DLD1 (cell line): ENCODE measurements at regions not wholly inside any gene's neighbourhood (a gene's known extent, or its start where the extent isn't known, plus 50 kb on each side); places are given as distances from the start of the nearest gene placed in this dataset.

Source experiments
- in situ Hi-C: cut with HindIII; loops from 2 replicates; pipeline ENCODE4 v1.10.0; 2017; ENCODE audit warnings: low sequenced_read_pairs

DNA sequence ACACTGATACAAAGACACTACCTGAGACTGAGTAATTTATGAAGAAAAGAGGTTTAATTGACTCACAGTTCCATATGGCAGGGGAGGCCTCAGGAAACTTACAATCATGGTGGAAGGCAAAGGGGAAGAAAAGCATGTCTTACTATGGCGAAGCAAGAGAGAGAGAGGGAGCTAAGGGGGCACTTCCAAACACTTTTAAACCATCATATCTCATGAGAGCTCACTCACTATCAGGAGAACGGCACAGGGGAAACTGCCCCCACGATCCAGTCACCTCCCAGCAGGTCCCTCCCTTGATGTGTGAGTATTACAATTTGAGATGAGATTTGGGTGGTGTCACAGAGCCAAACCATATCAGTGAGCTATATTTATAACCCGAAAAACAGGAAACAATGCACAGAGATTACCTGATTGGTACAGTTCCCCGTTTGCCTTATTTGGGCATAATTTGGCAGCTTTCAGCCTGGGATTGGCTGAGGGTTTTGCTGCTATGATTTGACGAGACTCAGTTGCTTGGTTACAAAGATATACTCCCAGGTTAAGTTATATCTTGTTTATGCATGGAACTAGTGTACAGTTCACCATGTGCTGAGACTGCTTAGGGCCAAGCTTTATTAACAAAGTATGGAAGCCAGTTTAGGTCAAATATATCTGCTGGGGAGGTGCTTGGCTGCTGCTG is 184.2 kb downstream of the NR2F2 start:
- in situ Hi-C loops = no loop called here

DNA sequence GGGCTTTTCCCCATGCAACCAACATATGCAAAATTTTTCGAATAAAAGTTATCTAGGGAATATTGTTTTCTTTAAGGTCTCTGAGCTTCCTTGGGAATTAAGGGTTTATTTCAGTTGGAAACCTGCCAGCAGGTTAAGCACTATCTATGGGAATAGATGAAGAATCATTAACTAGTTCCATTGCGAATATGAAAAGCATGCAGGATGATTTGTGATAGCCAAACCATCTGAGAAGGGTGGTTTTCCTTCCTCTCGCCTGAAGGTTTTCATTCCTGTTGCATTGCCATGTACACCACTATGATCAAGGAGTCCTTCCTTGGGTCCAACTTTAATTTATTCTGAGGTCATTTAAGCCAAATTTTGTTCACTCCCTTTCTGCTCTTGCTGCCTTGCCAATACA is 184.9 kb downstream of the NR2F2 start:
- in situ Hi-C loops = no loop called here

DNA sequence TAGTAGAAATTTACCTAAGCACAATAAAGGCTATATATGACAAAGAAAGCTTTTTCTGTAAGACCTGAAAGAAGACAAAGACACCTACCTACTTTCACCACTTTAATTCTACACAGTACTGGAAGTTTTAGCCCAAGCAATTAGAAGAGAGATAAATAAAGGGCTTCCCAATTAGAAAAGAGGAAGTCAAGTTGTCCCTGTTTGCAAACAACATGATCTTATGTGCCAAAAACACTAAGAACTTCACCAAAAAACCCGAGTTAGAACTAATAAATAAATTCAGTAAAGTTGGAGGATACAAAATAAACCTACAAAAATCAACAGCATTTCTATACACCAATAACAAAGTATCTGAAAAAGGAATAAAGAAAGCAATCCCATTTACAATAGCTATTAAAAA is 190.9 kb downstream of the NR2F2 start:
- in situ Hi-C loops = no loop called here

DNA sequence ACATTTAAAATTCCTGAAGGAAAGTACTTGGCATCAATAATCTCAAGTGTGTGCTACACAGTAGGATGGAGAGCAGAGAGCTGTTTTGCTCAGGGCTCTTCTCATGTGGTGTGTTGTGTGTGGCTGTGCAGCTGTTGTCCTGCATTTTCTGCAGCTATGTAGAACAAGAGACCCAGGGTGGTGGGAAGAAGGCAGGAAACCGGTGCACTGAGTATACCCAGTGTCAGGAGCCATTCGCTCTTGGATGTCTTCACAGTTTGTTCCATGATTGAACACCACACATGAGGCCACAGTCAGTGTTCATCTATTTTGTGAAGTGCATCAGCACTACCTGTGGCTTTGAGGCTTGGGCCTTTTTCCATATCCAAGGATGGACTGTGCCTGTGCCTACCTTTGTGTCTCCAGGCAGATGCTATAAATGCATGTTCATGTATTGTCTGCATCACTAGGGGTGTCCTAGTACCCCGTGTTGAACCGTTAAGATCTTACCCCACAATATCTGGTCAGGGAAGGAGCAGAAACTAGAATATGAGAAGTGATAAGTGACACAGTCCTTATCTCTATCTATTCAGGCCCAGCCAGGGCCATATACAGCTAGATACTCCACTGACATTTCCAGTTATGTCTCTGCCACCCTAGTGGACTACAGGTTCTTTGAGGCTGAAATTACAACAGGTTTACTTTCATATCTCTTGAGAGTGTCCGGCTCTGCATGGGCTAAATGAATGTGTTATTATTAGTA is 194.3 kb downstream of the NR2F2 start:
- in situ Hi-C loops = no loop called here

DNA sequence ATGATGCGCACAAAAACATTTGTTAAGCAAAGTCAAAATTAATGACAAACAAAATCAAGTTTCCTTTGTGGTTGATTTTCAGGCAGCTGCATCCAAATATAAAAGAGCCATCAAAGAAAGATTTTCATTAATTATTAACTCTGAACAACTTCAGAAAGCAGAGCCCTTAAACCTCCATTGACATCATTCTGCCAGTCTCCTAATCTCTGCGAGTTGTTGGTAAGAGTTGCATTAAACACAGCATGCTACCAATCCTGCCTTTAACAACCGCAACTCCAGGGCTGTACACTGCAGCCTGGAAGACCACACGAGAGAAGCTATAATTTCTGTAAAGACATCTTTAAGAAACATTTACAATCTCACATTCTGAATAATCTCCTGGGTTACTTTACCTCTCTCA is 204.6 kb downstream of the NR2F2 start:
- in situ Hi-C loops = no loop called here

DNA sequence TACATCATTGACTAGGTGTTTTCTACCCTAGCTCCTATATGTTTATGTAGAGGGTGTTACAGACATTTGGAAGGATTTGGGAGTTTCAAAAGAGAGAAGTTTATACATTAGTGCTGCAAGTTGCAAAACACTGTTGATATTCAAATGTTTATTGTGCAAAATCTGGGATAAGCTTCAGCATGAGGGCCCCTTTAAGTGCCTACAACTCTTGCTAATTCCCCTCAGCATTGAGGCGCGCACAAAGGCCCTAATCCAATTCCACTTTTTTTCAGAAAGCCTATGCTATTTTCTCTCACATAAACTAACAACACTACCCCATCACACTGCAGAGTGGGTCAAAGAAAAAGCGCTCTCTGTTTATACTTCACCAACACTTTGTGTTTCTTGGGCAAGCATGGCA is 208.0 kb downstream of the NR2F2 start:
- in situ Hi-C loops = no loop called here

DNA sequence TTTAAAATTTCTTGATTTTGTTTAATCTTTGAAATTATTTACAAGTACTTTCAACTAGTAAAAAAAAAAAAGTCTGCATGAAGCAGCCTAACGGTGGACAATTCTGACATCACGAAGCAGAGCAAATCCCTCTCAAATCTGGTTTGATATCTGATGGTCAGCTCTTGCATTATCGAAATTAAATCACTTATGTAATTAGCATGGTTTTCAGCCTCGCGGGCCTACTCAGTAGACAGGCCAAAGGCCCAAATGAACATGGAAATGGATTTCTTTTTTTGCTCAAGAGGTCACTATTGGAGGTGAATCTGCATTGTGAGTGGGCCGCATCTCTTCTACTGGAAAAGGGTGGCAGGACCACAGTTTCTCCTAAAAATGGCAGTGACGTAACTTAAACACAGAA is 209.8 kb downstream of the NR2F2 start:
- in situ Hi-C loops = no loop called here

DNA sequence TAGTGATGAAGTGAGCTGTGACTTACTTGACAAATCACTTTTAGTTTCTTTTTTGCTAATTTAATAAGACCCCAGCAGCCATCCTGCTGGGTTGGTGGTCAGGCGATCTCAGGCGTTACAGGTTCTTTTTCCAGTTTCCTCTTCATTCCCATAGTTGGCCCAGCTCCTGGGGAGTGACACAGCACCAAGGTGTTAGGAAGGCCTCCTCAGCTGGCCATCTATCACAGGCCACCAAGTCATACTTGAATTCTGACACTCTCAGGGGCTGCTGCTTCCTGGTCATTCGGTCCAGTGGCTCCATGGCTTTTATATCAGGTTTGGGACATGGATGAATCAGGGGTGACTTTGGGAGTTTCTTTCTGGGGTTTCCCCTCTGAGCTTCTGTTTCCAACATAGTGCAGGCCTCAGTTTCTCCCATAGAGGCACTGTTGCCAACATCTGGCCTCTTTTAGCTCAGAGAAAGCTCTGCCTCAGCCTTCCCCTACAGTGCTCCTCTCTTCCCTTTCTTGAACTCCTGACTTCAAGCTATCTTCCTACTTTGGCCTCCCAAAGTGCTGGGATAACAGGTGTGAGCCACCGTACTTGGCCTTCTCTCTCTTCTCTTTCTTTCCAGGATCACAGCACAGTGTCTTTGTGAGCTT is 211.8 kb downstream of the NR2F2 start:
- in situ Hi-C loops = no loop called here

DNA sequence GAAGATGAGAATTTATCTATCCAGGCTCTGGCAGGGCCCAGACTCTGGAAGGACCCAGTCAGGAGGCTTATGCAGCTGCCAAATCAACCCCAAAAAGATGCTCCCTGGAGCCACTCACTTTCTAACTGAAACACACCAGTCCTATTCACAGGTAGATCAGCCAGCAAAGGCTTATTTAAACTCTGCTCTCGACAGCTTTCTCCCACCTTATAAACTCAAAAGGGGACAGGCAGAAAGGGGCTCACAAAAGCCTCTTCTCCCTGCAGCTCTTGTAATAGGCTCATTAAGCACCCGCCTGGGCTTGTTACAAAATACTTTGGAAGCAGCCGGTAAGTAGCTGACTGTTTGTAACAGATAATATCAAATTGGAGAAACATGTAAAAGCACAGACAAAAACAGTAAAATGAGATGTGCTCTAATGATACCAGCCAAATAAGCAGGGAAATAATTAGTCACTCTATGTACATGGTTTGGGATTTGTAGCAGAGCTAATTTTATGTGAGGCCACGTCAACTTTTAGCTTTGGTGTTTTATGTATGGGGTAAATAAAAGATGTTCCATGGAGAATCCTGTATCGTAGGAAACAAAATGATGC is 213.8 kb downstream of the NR2F2 start:
- in situ Hi-C loops = no loop called here

DNA sequence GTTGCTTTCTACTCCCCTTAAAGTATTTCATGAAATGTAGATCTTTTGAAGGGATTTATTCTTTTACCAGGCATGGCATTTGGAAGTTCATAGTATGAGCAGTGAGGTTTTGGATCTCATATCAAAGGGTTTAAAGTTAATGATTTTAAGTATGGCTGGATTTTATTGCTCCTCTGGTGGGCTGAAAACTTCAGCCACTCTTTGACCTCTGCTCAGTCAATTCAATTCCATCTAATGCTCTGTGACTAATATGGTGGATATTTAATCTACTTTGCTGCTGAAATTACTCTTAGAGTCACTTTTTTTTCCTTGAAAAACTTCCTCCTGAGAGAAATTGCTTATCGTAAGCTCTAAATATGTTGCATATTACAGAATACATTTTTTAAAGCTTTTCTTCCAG is 218.6 kb downstream of the NR2F2 start:
- in situ Hi-C loops = no loop called here

DNA sequence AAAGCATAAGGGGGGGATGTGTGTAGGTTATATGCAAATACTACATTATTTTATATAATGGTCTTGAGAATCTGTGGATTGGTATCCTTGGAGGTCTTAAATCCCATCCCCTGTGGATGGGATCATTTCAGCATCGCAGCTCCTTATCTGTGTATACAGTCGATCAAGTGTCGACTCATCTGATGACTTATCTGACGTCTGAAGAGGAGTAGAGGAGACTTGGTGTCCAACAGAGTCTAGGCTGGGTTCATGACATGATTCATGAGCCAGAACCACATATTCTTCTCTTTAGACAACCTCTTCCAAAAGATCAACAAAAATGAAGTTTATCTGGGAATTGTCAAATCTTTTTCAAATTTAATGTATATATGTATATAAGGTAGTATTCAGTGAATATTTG is 220.7 kb downstream of the NR2F2 start:
- in situ Hi-C loops = no loop called here

DNA sequence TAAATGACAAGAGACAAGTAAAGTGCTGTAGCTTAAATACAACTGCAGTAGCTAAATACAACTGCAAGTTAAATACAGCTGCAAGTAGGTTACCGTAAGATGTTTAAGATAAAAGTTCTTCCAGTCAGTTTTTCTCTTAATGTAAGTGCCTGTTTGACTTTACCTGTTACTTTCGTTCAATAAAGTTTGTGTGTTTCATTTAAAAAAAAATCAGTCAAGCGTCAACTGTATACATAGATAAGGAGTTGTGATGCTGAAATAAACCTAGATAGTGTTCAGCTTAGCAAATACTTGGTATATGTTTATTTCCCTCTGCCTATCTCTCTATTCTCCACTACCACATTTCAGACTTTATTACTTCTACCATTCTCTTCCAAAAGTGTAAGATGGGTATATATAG is 221.2 kb downstream of the NR2F2 start:
- in situ Hi-C loops = no loop called here

DNA sequence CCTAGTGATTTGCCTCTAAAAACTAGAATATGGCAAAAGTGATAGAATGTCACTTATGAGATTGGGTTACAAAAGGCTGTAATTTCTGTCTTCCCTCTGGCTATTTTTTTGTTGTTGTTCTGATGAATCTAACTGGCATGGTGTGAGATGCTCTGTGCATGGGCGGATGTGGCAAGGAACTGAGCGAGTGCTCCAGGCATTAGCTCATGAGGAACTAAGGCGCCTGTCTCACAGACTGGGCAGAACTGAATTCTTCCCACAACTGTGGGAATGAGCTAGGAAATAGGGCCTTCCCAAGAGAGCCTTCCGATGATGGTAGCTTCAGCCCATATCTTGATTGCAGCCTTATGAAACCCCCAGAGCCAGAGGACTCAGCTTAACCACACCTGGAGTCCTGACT is 222.5 kb downstream of the NR2F2 start:
- in situ Hi-C loops = no loop called here

DNA sequence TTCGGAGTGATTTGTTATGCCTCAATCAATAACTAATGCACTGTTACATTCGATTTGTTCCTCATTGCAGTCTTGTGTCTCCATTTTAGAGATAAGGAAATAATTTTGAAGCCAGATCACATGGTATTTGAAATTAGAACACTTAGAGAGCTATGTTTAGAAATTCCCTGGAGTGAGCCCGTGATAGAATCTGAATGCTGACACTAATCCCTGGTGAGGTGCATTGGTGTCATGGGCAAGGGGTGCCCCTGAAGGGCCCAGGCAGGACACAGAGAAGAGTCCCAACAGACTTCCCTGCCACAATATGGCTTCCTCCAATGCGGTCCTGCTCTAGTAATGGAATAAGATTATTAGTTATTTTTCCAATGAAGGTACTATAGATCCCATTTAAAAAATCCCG is 223.0 kb downstream of the NR2F2 start:
- in situ Hi-C loops = no loop called here

DNA sequence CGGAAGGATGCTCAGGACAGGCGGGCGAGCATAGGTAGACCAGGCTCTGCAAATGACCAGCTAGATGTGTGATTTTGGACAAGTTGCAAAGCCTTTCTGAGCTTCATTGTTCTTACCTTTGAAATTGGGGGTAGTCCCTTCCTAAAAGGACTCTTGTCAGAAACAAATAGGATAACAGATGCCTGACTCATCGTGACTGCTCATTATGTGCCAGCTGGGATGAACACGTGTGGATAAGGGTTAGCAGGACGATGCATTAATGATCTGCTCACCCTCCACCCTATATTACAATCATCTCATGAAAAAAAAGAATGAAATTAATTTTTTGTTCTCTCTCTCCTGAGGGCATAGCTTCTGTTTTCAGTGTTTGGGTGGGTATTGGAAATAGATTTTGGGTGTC is 223.4 kb downstream of the NR2F2 start:
- in situ Hi-C loops = no loop called here

DNA sequence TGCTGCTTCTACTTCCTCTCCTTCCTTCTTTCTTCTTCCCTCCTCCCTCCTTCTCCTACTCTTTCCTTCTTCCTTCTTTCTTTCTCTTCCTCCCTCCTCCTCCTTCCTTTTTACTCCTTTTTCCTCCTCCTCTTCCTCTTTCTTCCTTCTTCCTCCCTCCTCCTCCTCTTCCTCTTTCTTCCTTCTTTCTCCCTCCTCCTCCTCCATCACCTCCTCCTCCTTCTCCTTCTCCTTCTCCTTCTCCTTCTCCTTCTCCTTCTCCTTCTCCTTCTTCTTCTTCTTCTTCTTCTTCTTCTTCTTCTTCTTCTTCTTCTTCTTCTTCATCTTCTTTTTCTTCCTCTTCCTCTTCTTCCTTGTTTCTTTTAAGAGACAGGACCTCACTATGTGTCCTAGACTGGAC is 224.0 kb downstream of the NR2F2 start:
- in situ Hi-C loops = no loop called here

DNA sequence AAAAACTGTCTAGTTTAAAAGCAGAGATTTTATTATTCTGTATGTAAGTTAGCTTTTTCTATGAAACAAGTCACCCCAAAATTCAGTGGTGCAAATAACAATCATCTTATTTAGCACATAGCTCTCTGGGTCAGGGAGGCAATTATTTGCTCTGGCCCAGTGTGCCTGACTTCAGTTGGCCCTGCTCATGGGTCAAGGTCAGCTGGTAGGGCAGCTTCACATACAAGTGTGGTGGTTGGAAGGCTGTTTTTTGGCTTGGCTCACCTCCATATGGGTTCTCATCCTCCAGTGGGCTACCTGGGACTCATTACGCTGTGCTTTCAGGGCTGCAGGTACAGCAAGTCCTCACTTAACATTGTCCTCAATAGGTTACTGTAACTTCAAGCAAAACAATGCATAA is 228.6 kb downstream of the NR2F2 start:
- in situ Hi-C loops = no loop called here

DNA sequence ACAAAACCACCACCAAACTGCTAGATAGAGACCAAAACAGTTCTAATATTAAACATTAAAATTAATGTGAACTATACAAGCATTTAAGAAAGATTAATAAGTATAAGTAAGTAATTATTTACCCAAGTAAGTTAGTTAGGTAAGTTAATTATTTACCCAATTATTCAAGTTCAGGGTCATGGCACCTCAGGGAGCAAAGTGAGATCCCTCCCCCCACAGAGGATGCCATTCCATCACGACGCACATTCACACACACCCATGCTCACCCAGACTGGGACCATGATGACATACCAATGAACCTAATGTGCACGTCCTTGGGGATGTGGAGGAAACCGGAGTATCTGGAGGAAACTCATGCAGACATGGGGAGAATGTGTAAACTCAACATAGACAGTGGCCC is 229.1 kb downstream of the NR2F2 start:
- in situ Hi-C loops = no loop called here

DNA sequence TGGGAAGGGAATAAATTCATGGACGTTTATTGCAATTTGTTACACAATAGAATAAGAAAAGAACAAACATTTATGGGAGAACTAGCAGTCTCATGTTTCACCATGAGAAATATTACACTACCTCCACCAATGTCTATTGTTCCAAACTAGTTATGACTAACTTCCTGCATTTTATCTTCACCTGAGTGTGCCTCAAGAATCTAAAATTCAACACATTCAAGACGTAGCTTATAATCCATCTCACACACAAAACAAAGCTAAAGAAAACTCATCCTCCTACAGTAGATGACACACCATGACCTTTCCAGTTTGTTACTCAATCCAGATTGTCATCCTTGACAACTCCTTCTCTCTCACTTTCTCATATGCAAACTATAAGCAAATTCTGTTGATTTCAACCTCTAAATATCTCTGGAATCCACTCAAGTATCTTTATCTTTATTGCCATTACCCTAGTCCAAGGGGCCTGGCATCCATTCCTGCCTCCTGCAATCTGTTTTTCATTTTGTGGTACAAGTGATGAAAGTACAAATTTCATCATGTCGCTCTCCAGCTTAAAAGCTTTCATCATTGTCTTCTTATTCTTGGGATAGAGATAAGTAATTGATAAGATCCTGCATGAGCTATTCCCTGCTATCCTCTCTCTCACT is 229.9 kb downstream of the NR2F2 start:
- in situ Hi-C loops = no loop called here

DNA sequence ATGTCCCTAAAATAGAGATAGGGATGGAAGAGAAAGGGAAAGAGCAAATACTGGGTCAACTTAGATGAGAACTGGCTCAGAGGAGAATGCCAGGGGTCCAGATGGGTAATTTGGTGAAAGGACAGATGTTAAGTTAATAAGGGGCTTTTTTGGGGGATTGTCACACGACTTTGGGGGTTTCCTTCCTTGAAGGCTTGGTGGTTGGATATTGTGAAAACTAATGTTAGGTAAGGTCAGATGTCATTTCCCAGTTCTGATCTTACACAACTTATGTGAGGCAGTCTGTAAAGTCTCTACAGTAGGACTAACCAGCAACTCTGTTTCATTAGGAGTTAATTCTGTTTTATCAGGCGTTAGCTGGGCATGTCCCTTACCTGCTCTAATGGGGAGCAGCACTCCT is 231.1 kb downstream of the NR2F2 start:
- in situ Hi-C loops = no loop called here

DNA sequence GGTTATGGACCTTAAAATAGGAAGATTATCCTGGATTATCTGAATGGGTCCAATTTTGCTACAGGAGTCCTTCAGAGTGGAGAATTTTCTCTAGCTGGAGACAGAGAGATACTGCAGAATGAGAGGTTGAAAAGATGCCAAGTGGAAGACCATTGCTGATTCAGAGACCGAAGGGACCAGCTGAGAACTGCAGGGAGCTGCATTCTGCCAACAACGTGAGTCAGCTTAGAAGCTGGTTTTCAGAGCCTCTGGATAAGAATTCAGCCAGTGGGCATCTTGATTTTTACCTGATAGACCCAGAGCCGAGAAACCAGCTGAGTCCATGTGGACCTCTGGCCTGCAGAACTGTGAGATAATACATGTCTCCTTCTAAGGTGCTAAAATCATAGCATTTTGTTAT is 234.0 kb downstream of the NR2F2 start:
- in situ Hi-C loops = no loop called here
